Renal cortex interstitium (tissue), 11 donors: ENCODE measurements at regions not wholly inside any gene's neighbourhood (a gene's known extent, or its start where the extent isn't known, plus 50 kb on each side); places are given as distances from the start of the nearest gene placed in this dataset.

Experiments
- DNase-seq, 11 donors: peaks; one replicate each; pipeline ENCODE4 v3.0.0-alpha.2; 2013; ENCODE audit warnings: low read depth in 9 of 11, low spot score in 4 of 11; ENCODE audit errors: extremely low read depth in 1 of 11

GRCh38 chrX:69088171-69088938 is 76.9 kb downstream of the PJA1 start:
- no peak for DNase-seq

- no peak for DNase-seq
These were observed 79.4 kb downstream of the PJA1 start for GRCh38 chrX:69085826-69086225.

GRCh38 chrX:69085151-69085550 is 80.1 kb downstream of the PJA1 start:
- no peak for DNase-seq

- DNase-seq = no peak
These were observed 81.5 kb downstream of the PJA1 start for GRCh38 chrX:69083801-69084200.

- no peak for DNase-seq
These were observed 81.9 kb downstream of the PJA1 start for GRCh38 chrX:69083361-69083760.

- DNase-seq = no peak
These were observed 82.5 kb downstream of the PJA1 start for GRCh38 chrX:69082753-69083150.

GRCh38 chrX:69082055-69082752 is 83.0 kb downstream of the PJA1 start:
- DNase-seq = no peak

GRCh38 chrX:69080855-69081465 is 84.3 kb downstream of the PJA1 start:
- DNase-seq = no peak

GRCh38 chrX:69079268-69079667 is 86.0 kb downstream of the PJA1 start:
- DNase-seq = no peak

- no peak for DNase-seq
These were observed 87.3 kb downstream of the PJA1 start for GRCh38 chrX:69077895-69078455.

GRCh38 chrX:69076088-69076487 is 89.2 kb downstream of the PJA1 start:
- DNase-seq = no peak

- DNase-seq = no peak
These were observed 90.5 kb downstream of the PJA1 start for GRCh38 chrX:69074726-69075125.

- no peak for DNase-seq
These were observed 91.5 kb downstream of the PJA1 start for GRCh38 chrX:69073721-69074120.

GRCh38 chrX:69073241-69073640 is 92.0 kb downstream of the PJA1 start:
- DNase-seq = no peak

GRCh38 chrX:69072486-69073006 is 92.7 kb downstream of the PJA1 start:
- DNase-seq = no peak

GRCh38 chrX:69070949-69071650 is 94.2 kb downstream of the PJA1 start:
- DNase-seq = no peak

GRCh38 chrX:69069876-69070275 is 95.4 kb downstream of the PJA1 start:
- DNase-seq = no peak

- no peak for DNase-seq
These were observed 96.2 kb downstream of the PJA1 start for GRCh38 chrX:69069086-69069445.
